A549 (cell line): ENCODE measurements at regions not wholly inside any gene's neighbourhood (a gene's known extent, or its start where the extent isn't known, plus 50 kb on each side); places are given as distances from the start of the nearest gene placed in this dataset.

Source experiments
- ATAC-seq, 2 experiments: fragments of 200-7000 bp in 1 of 2; fragments of >200 bp in 1 of 2; cut with Nextera tagmentation in 1 of 2; cut with Tn5 transposase in 1 of 2; 3 replicates each; pipeline versions ENCODE4 v1.8.0 to v1.9.1; 2018 to 2020; ENCODE audit warnings: mild to moderate bottlenecking in 1 of 2, moderate library complexity in 1 of 2
- CTCF ChIA-PET: fragments of 300-600 bp; sonication (Branson Sonifier 250); formaldehyde crosslinking; extraction: SDS; loops from one replicate; lab custom pipeline; 2021; ENCODE audit warnings: antibody characterized with exemption, inconsistent platforms; lab: Yijun Ruan, JAX
- POLR2A ChIA-PET: fragments of 350-600 bp; formaldehyde crosslinking; extraction: SDS; loops from one replicate; lab custom pipeline; 2021; ENCODE audit warnings: antibody characterized with exemption, inconsistent platforms; lab: Yijun Ruan, JAX
- DNase-seq, 2 experiments: peaks; one replicate each; pipeline versions ENCODE4 v3.0.0 to v3.0.0-alpha.2; 2011 to 2016; ENCODE audit warnings: low read depth in 1 of 2, low spot score in 1 of 2
- FAIRE-seq: peaks from 2 replicates; lab custom pipeline; 2011; peaks lifted over from hg19 to GRCh38; lab: Jason Lieb, UNC
- H3K27ac ChIP-seq, 2 experiments: fragments of >200 bp; sonication (Bioruptor Twin); formaldehyde crosslinking; 3 replicates each; pipeline ENCODE4 v1.5.1; 2016 to 2017
- H3K4me1 ChIP-seq: fragments of >200 bp; sonication (Bioruptor Twin); formaldehyde crosslinking; 3 replicates; pipeline ENCODE4 v1.6.1; 2016
- H3K4me2 ChIP-seq: fragments of >200 bp; sonication (Bioruptor Twin); formaldehyde crosslinking; 3 replicates; pipeline ENCODE4 v1.6.1; 2016
- H3K4me3 ChIP-seq: fragments of >200 bp; sonication (Bioruptor Twin); formaldehyde crosslinking; 3 replicates; pipeline ENCODE4 v1.5.1; 2016
- H3K9me3 ChIP-seq: fragments of >200 bp; sonication (Bioruptor Twin); formaldehyde crosslinking; 3 replicates; pipeline ENCODE4 v1.6.1; 2016
- BCL3 ChIP-seq: fragments of >200 bp; sonication (Bioruptor Twin); formaldehyde crosslinking; IDR thresholded peaks from 3 replicates; pipeline ENCODE4 v1.6.1; 2016
- CBX8 ChIP-seq: fragments of 200-600 bp; sonication (generic); IDR thresholded peaks from 2 replicates; pipeline ENCODE4 v1.6.1; 2016
- CHD2 ChIP-seq: fragments of 150-350 bp; IDR thresholded peaks from 2 replicates; pipeline ENCODE4 v1.6.1; 2014; ENCODE audit warnings: low read length; ENCODE audit not compliant: partially characterized antibody
- CHD4 ChIP-seq: fragments of 200-600 bp; sonication (generic); IDR thresholded peaks from 2 replicates; pipeline ENCODE4 v1.6.1; 2016; ENCODE audit warnings: antibody characterized with exemption, mild to moderate bottlenecking, borderline replicate concordance
- ESRRA ChIP-seq: fragments of 150-350 bp; IDR thresholded peaks from 2 replicates; pipeline ENCODE4 v1.6.1; 2014; ENCODE audit warnings: mild to moderate bottlenecking, low read length, borderline replicate concordance
- FOSB ChIP-seq: fragments of 250-450 bp; sonication (Bioruptor Pico); IDR thresholded peaks from 2 replicates; pipeline ENCODE4 v1.5.0; 2020; ENCODE audit warnings: mild to moderate bottlenecking, moderate library complexity
- FOXS1 ChIP-seq: fragments of 250-450 bp; sonication (Bioruptor Pico); IDR thresholded peaks from 2 replicates; pipeline ENCODE4 v1.5.0; 2020; ENCODE audit warnings: mild to moderate bottlenecking, moderate library complexity
- HOXA7 ChIP-seq: fragments of 250-450 bp; sonication (Bioruptor Pico); IDR thresholded peaks from 2 replicates; pipeline ENCODE4 v1.5.0; 2020; ENCODE audit warnings: mild to moderate bottlenecking, moderate library complexity
- HOXB13 ChIP-seq: fragments of 250-450 bp; sonication (Bioruptor Pico); IDR thresholded peaks from 2 replicates; pipeline ENCODE4 v1.5.0; 2020; ENCODE audit warnings: low read depth, mild to moderate bottlenecking, moderate library complexity
- JUNB ChIP-seq: fragments of >200 bp; sonication (Bioruptor Twin); formaldehyde crosslinking; IDR thresholded peaks from 2 replicates; pipeline ENCODE4 v1.6.1; 2016
- MAFK ChIP-seq: fragments of 450-650 bp; IDR thresholded peaks from 2 replicates; pipeline ENCODE4 v1.6.1; 2014; ENCODE audit not compliant: partially characterized antibody
- MYC ChIP-seq: IDR thresholded peaks from 2 replicates; pipeline ENCODE4 v1.6.1; 2012; ENCODE audit warnings: mild to moderate bottlenecking, inconsistent platforms, low read length, improper control_type of control experiment, borderline replicate concordance
- NPAS2 ChIP-seq: fragments of 250-450 bp; sonication (Bioruptor Pico); IDR thresholded peaks from 2 replicates; pipeline ENCODE4 v1.8.0; 2022; ENCODE audit warnings: mild to moderate bottlenecking, moderate library complexity, borderline replicate concordance
- PBX3 ChIP-seq: IDR thresholded peaks from 2 replicates; pipeline ENCODE4 v1.6.1; 2012
- REST ChIP-seq: fragments of 200-600 bp; sonication (generic); IDR thresholded peaks from 2 replicates; pipeline ENCODE4 v1.6.1; 2016; ENCODE audit warnings: antibody characterized with exemption, mild to moderate bottlenecking, moderate library complexity
- RFX5 ChIP-seq: fragments of 450-650 bp; IDR thresholded peaks from 2 replicates; pipeline ENCODE4 v1.7.1; 2014; ENCODE audit warnings: antibody characterized with exemption, mild to moderate bottlenecking, moderate library complexity
- ZNF302 ChIP-seq: fragments of 250-450 bp; sonication (Bioruptor Pico); IDR thresholded peaks from 2 replicates; pipeline ENCODE4 v1.9.0; 2021; ENCODE audit warnings: inconsistent platforms, mild to moderate bottlenecking, moderate library complexity
- WGBS: methylation state at CpG from one replicate; pipeline ENCODE4 v1.1.6; 2017; ENCODE audit errors: missing lambda C conversion rate; 5-methylcytosine and 5-hydroxymethylcytosine counted together

GRCh38 chr2:33746208-33746800 lies 147.2 kb upstream of the FAM98A start (continued):
- TF ChIP-seq REST (no peak), HOXB13 (CRISPR knock-in tag) (no peak), CHD4 (no peak), HOXA7 (CRISPR knock-in tag) (no peak), BCL3 (no peak)
- TF ChIP-seq, all 56 proteins: peak for 0

- Histone ChIP-seq H3K4me1 (no peaks in the 10 kb centered on the region), H3K4me3 (no peak overlapping the region), H3K27ac (no peak overlapping the region), H3K9me3 (no peaks in the 10 kb centered on the region), H3K4me2 (no peak overlapping the region)
- 17% methylated on average over 1 of the region's 1 CpG for WGBS
- CTCF ChIA-PET = no interaction called here
- FAIRE-seq = no peak
- no peak for DNase-seq
- no peak for TF ChIP-seq MYC
- TF ChIP-seq ZNF302 (CRISPR knock-in tag) = no peak
- TF ChIP-seq NPAS2 (CRISPR knock-in tag) = no peak
- POLR2A ChIA-PET = no interaction called here
- no peak for ATAC-seq
Observed at GRCh38 chr2:33735096-33735495, 136.0 kb upstream of the FAM98A start.

- ChIA-PET CTCF (no interaction called here), POLR2A (no interaction called here)
- FAIRE-seq (no peak), DNase-seq (no peak), ATAC-seq (no peak)
- no peak overlapping the region for H3K27ac ChIP-seq
- H3K9me3 ChIP-seq = no peaks in the 10 kb centered on the region
- no peak overlapping the region for H3K4me3 ChIP-seq
- H3K4me1 ChIP-seq = no peaks in the 10 kb centered on the region
- no peak overlapping the region for H3K4me2 ChIP-seq
- no peak for TF ChIP-seq CHD2
- no peak for TF ChIP-seq REST
- TF ChIP-seq MAFK = peak; percentile 76
Observed at GRCh38 chr2:33730804-33731203, 131.7 kb upstream of the FAM98A start.

GRCh38 chr2:33730193-33730592 lies 131.1 kb upstream of the FAM98A start:
- DNase-seq = no peak
- ChIA-PET CTCF (no interaction called here), POLR2A (no interaction called here)
- no peak overlapping the region for H3K4me2 ChIP-seq
- H3K4me3 ChIP-seq = no peak overlapping the region
- H3K4me1 ChIP-seq = no peaks in the 10 kb centered on the region
- peak; percentile 7 for FAIRE-seq
- 38% methylated on average over 1 of the region's 1 CpG for WGBS
- no peak overlapping the region for H3K27ac ChIP-seq
- ATAC-seq = no peak
- H3K9me3 ChIP-seq = no peaks in the 10 kb centered on the region
- no peak for TF ChIP-seq CBX8
- no peak for TF ChIP-seq PBX3
- no peak for TF ChIP-seq ESRRA
- no peak for TF ChIP-seq FOXS1 (CRISPR knock-in tag)
- TF ChIP-seq HOXB13 (CRISPR knock-in tag) = no peak
- no peak for TF ChIP-seq FOSB (CRISPR knock-in tag)
- TF ChIP-seq JUNB = no peak
- no peak for TF ChIP-seq RFX5
